CD4-positive, alpha-beta T cell treated with Interleukin-15 for 4 hours (primary cell): ENCODE measurements at regions not wholly inside any gene's neighbourhood (a gene's known extent, or its start where the extent isn't known, plus 50 kb on each side); places are given as distances from the start of the nearest gene placed in this dataset.

Source experiments
- DNase-seq: peaks from one replicate; pipeline ENCODE4 v3.0.0-alpha.2; 2020; ENCODE audit warnings: low spot score

GRCh38 chr3:124542214-124542869, 187.9 kb upstream of the UMPS start:
- no peak for DNase-seq

DNA sequence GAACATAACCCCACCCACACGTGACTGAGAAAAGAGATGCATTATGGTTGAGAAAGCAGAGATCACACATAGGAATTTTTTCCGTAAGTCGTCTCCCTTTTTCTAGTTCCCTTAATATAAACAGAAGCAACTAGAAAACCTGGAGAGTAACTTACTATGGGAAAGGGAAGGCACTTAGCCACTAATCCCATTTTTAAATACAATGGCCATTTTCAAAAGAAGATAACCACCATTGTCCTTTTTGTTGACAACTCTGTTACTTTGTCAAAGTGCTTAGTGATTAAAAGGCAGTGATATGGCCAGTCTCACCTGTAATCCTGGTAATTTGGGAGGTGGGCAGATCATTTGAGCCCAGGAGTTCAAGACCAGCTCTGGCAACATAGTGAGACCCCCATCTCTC, 184.4 kb upstream of the UMPS start:
- no peak for DNase-seq

GRCh38 chr3:124552224-124552623, 178.0 kb upstream of the UMPS start:
- no peak for DNase-seq

DNA sequence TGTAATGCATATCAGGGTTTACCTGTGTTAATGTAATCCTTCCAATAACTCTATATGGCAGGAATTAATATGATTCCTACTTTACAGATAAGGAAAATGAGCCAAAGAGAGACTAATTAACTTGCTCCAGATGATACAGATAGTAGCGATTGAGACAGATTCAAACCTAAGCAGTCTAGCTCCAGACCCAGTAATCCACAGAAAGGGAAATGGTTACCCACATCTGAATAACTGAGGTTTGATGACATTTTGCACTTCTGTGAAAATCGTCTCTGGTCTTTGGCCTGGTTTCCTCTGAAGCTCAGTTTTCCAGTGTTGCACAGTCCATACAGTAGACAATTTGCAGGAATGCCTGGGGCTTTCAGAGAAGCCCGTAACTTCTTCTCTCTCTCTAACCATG, 177.1 kb upstream of the UMPS start:
- no peak for DNase-seq

- DNase-seq: no peak
Measured at GRCh38 chr3:124556636-124557035, 173.6 kb upstream of the UMPS start.

GRCh38 chr3:124557433-124558232, 172.6 kb upstream of the UMPS start:
- no peak for DNase-seq

GRCh38 chr3:124558991-124559845, 171.0 kb upstream of the UMPS start:
- DNase-seq: no peak

DNA sequence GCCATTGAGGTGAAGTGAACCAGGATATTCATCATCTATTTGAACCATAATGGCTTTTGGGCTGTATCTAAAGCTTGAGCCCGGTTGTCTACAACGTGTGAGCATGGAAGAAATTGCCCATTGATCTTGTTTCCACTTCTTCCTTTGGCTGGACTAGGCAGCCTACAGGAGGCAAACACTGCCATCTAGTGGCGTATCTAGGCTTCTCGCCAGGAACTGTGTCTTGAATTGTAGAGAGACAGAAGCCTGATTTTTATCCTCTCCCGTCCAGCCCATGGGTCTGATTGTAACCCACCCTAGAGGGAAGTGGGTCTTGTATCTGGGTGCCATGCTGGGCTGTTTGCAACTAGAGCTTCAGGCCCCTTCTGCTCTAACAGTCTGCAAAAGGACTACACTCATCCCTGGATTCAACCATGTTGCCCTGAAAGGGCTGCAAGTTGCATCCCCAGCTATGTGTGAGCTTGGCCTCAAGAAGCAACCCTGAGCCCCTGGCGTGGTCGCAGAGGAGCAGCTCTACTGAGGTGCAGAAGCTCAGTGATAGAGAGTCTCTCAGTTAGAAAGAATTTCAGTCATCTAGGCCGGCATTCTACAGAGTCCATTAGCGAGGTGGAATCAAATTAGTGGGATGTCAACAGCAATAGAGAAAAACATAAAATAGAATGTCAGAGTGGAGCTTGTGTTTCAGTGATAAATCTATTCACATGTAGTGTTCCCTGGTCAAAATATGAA, 170.2 kb upstream of the UMPS start:
- peak; percentile 53 for DNase-seq

DNA sequence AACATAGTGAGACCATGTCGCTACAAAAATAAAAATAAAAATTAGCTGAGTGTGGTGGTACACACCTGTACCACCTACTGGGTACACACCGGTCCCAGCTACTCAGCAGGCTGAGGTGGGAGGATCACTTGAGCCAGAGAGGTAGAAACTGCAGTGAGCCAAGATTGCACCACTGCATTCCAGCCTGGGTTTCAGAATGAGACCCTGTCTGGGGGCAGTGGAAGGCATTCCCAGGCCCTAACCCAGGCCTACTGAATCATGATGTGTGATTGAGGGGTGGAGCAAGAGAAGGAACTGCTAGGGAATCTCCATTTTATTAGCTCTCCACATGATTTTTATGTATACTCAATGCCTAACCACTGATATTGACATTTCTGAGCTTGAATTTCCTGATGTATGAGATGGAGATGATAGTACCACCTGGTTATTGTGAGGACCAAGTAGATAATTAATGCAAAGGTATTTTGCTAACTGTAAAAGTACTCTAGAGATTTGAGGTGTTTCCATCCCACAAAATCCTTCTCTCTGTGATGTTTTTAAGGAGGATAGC, 169.5 kb upstream of the UMPS start:
- no peak for DNase-seq

- DNase-seq: no peak
Measured at GRCh38 chr3:124562769-124563168, 167.5 kb upstream of the UMPS start.

- DNase-seq: no peak
Measured at GRCh38 chr3:124563376-124563775, 166.9 kb upstream of the UMPS start.

DNA sequence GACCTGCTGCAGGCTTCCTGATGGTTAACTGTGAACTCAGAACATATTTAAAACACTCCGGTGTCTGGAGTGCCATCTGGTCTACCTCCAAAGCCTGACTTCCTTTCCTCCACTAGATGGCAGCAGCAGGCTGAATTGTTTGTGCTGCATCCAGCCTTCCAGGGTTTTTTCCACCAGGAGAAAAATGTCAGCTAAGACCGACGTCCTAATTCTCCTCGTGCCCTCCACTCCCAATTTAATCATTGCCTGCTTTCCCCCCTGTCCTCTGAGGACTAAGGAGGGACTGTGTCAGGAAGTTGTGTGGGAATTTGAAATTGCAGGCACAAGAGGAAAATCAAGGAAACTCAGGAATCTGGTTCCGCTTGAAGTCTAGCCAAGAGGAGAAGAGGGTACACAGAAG, 165.2 kb upstream of the UMPS start:
- DNase-seq: peak; percentile 58

GRCh38 chr3:124565551-124565950, 164.7 kb upstream of the UMPS start:
- no peak for DNase-seq

- no peak for DNase-seq
Measured at GRCh38 chr3:124566701-124567100, 163.6 kb upstream of the UMPS start.

DNA sequence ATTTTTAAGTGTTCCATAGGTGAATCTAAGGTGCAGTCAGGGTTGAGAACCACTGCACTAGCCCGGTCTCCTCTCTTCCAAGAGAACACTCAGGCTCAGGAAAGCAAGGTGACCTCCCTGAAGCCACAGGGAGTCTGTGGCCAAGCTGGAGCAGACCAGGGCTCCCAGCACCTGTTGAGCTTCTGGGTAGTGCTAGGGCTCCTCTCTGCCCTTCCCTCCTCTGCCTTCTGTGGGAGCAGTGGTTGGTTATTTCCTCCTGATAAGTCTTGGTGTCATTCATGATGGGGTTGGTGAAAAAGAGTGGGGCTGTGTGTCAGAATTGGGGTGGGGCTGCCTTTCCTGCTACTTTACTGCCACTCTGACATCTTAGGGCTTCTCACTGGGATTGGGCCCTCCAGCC, 163.1 kb upstream of the UMPS start:
- no peak for DNase-seq

DNA sequence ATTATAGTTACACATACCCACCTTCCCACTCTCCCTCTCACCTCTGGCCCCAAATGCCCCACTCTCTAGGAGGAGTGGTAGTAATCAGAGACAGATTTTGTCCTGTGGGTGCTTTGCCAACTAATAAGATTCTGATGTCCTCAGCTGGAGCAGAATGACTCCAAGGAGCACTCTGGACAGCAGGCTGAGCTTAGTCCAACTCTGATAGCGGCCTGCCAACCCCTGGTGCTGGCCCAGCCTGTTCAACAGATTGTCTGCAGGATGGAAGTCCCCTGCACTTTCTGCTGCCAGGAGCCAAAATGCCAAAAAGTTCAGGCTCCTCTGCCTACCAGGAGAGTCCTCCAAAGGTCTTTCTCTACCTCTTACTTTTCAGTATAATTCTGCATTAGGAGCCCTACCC, 160.5 kb upstream of the UMPS start:
- DNase-seq: no peak

GRCh38 chr3:124570232-124570631, 160.0 kb upstream of the UMPS start:
- no peak for DNase-seq

DNA sequence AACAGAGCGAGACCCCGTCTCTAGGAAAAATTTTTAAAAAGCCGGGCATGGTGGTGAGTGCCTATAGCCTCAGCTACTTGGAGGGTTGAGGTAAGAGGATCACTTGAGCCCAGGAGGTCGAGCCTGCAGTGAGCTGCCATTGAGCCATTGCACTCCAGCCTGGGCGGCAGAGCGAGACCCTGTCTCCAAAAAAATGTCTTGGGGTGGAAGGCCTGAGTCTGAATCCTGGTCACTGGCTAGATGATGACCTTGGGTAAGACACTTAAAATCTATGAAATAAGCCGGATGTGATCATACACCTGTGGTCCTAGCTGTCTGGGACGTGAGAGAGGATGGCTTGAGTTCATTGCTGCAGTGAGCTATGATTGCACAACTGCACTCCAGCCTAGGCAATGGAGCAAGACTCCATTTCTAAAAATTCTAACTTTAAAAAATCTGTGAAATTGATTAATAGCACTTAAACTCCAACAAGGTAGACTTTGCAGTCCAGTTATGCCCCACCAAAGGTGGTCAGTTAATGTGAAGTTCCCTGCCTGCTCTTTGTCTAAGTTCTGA, 157.3 kb upstream of the UMPS start:
- no peak for DNase-seq

GRCh38 chr3:124574012-124574411, 156.2 kb upstream of the UMPS start:
- no peak for DNase-seq

GRCh38 chr3:124576565-124577493, 153.4 kb upstream of the UMPS start:
- no peak for DNase-seq
